Memory B cell (primary cell): ENCODE measurements at regions not wholly inside any gene's neighbourhood (a gene's known extent, or its start where the extent isn't known, plus 50 kb on each side); places are given as distances from the start of the nearest gene placed in this dataset.

ENCODE experiments used
- ATAC-seq: fragments of 150-1000 bp; cut with Tn5 transposase; 2 replicates; pipeline ENCODE4 v1.10.0; 2021; ENCODE audit warnings: low read depth, mild to moderate bottlenecking, moderate library complexity
- DNase-seq, 2 donors: peaks; one replicate each; pipeline ENCODE4 v3.0.0; 2022; ENCODE audit warnings: low spot score in 2 of 2
- H3K27ac Mint-ChIP-seq: one replicate; pipeline ENCODE4 v1.8.0; 2022; ENCODE audit warnings: mild to moderate bottlenecking, moderate library complexity, mixed read lengths
- H3K27me3 Mint-ChIP-seq: one replicate; pipeline ENCODE4 v1.8.0; 2022; ENCODE audit warnings: mixed read lengths
- H3K36me3 Mint-ChIP-seq: one replicate; pipeline ENCODE4 v1.8.0; 2022; ENCODE audit warnings: mild to moderate bottlenecking, mixed read lengths
- H3K4me1 Mint-ChIP-seq: one replicate; pipeline ENCODE4 v1.8.0; 2022; ENCODE audit warnings: mixed read lengths
- H3K4me3 Mint-ChIP-seq: one replicate; pipeline ENCODE4 v1.8.0; 2022; ENCODE audit warnings: mild to moderate bottlenecking, moderate library complexity, mixed read lengths
- H3K9me3 Mint-ChIP-seq: one replicate; pipeline ENCODE4 v1.8.0; 2022; ENCODE audit warnings: mixed read lengths

DNA sequence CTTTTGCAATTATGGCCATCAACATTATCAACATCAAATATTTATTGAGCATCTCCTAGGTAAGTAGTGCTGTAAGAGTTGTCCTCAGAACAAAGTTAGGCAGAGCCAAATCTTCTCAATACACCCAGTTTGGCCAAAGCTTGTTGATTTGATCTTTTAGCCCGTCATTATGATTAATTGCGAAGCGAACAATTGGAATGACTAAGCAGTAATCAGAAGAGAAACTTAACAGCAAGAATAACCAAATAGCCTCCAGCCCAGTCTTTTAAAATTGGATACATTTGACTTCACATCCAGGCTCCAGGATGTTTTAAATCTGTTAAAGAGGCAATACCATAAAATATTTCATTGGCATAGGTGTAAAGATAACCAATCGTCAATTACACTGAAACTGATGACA lies 1156.0 kb downstream of the OLFM4 start:
- H3K9me3 Mint-ChIP-seq: peaks cover 11% of the 10 kb centered on the region
- H3K4me3 Mint-ChIP-seq: no peak overlapping the region
- no peaks in the 10 kb centered on the region for H3K27me3 Mint-ChIP-seq
- DNase-seq (no peak), ATAC-seq (no peak)
- H3K27ac Mint-ChIP-seq: no peak overlapping the region
- H3K36me3 Mint-ChIP-seq: no peaks in the 10 kb centered on the region
- H3K4me1 Mint-ChIP-seq: no peaks in the 10 kb centered on the region

GRCh38 chr13:54185101-54185500 lies 1156.5 kb downstream of the OLFM4 start:
- DNase-seq: no peak
- no peaks in the 10 kb centered on the region for H3K36me3 Mint-ChIP-seq

GRCh38 chr13:54185785-54186184 lies 1157.2 kb downstream of the OLFM4 start:
- no peaks in the 10 kb centered on the region for H3K4me1 Mint-ChIP-seq
- H3K27me3 Mint-ChIP-seq: no peaks in the 10 kb centered on the region
- no peak overlapping the region for H3K27ac Mint-ChIP-seq
- DNase-seq (no peak), ATAC-seq (no peak)
- H3K36me3 Mint-ChIP-seq: no peaks in the 10 kb centered on the region
- no peak overlapping the region for H3K4me3 Mint-ChIP-seq
- H3K9me3 Mint-ChIP-seq: peaks cover 13% of the 10 kb centered on the region

More at GRCh38 chr13:54185101-54185500, 1156.5 kb downstream of the OLFM4 start:
- H3K27me3 Mint-ChIP-seq: no peaks in the 10 kb centered on the region
- H3K27ac Mint-ChIP-seq: no peak overlapping the region
- no peak for ATAC-seq
- no peaks in the 10 kb centered on the region for H3K4me1 Mint-ChIP-seq
- no peak overlapping the region for H3K4me3 Mint-ChIP-seq
- peaks cover 12% of the 10 kb centered on the region for H3K9me3 Mint-ChIP-seq

- Mint-ChIP-seq H3K4me1 (no peaks in the 10 kb centered on the region), H3K4me3 (no peak overlapping the region), H3K27me3 (no peaks in the 10 kb centered on the region), H3K36me3 (no peaks in the 10 kb centered on the region), H3K9me3 (peaks cover 13% of the 10 kb centered on the region), H3K27ac (no peak overlapping the region)
- no peak for DNase-seq
- ATAC-seq: no peak
Measured at GRCh38 chr13:54187461-54187860, 1158.8 kb downstream of the OLFM4 start.

DNA sequence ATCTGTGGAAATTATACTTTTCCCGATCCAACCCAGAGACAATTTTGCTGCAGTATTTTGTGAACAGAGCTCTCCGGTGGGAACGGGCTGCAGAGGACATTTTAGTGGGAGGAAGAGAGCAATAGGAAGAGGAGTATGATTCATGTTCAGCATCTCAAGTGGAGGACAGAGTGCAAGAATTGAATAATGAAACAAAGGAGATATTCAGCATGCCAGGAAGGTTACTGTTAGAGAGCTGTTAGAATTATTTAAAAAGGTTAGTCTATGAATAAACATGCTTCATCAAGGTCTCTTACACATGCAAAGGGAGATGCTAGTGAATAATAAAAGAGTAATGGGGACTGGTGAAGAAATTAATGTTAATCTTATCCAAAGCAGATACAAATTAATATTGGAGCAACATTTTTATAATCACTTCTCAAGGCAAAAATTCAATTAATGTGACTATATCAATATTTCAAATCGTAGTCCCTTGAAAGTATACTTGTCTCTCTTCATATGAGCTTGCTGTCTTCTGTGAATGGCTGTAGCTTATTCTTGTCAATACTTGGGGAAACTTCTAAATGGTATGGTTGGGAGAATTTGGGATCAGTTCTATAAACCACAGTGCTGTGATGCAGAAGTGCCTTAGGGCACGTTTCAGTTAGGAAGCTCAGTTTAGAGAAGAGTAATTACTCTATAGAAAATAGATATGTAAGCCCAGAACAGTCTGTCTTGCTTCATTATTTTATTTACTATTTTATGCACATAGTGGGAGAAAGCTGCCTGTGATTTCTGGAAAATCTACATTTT lies 1165.8 kb downstream of the OLFM4 start:
- ATAC-seq: no peak

GRCh38 chr13:54196684-54197083 lies 1168.1 kb downstream of the OLFM4 start:
- H3K36me3 Mint-ChIP-seq: no peaks in the 10 kb centered on the region
- DNase-seq (no peak), ATAC-seq (no peak)
- H3K27me3 Mint-ChIP-seq: no peaks in the 10 kb centered on the region
- no peak overlapping the region for H3K27ac Mint-ChIP-seq
- no peak overlapping the region for H3K4me3 Mint-ChIP-seq
- peaks cover 12% of the 10 kb centered on the region for H3K9me3 Mint-ChIP-seq
- no peaks in the 10 kb centered on the region for H3K4me1 Mint-ChIP-seq

More for the DNA sequence above, 1165.8 kb downstream of the OLFM4 start:
- no peak for DNase-seq
- H3K27me3 Mint-ChIP-seq: no peaks in the 10 kb centered on the region
- H3K4me1 Mint-ChIP-seq: no peaks in the 10 kb centered on the region
- H3K9me3 Mint-ChIP-seq: peaks cover 14% of the 10 kb centered on the region
- H3K4me3 Mint-ChIP-seq: no peak overlapping the region
- H3K36me3 Mint-ChIP-seq: no peaks in the 10 kb centered on the region
- no peak overlapping the region for H3K27ac Mint-ChIP-seq

DNA sequence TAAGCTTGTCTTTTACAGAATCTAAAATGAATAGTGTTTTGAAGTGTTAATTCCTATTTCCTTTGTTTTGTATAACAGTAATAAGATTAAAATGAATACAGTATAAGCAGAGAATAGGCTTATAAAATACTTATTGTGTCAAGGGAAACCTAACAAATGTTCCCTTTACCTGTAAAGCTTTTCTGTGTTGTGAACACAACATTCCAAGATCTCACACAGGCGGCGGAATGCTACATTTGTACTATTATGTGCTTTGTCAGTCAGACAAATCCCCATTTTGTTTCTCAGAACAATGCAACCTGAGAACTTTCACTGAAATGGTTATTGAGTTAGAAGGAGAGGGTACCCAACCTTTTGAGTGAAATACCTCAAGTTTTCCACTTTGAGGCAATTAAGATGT lies 1170.3 kb downstream of the OLFM4 start:
- H3K4me1 Mint-ChIP-seq: no peaks in the 10 kb centered on the region
- no peak for ATAC-seq
- H3K4me3 Mint-ChIP-seq: no peak overlapping the region
- H3K27ac Mint-ChIP-seq: no peak overlapping the region
- no peak for DNase-seq
- peaks cover 15% of the 10 kb centered on the region for H3K9me3 Mint-ChIP-seq
- H3K36me3 Mint-ChIP-seq: no peaks in the 10 kb centered on the region
- H3K27me3 Mint-ChIP-seq: no peaks in the 10 kb centered on the region

GRCh38 chr13:54206626-54207025 lies 1178.0 kb downstream of the OLFM4 start:
- Mint-ChIP-seq H3K4me3 (no peak overlapping the region), H3K9me3 (peaks cover 8% of the 10 kb centered on the region), H3K27ac (no peak overlapping the region), H3K36me3 (no peaks in the 10 kb centered on the region), H3K27me3 (no peaks in the 10 kb centered on the region), H3K4me1 (no peaks in the 10 kb centered on the region)
- DNase-seq (no peak), ATAC-seq (no peak)

DNA sequence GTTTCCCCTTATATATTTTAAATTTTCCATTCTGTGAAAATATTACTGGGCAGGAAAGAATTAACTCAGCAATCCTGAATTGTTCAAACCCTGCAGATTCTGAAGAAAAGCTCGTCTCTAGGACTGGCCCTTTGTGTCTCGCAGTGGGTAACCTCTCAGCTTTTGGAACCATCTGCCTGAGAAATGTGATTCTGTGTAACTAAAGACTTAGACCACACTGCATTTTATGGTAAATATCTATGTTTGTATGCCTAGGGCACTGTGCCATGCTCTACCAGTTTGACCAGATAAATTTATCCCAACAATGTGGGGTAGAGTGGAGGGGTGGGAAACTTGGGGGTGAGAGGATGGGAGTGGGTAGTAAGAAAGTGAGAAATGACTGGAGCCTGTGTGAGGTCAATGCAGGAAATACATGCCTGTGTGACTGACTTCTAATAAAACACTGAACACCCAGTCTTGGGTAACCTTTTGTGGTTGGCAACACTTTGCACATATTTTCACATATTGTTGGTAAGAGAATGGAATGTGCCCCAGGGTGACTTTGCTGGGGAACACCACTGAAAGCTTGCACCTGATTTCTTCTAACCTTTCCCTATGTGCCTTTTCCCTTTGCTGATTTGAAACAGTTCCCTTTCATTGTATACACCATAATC lies 1181.9 kb downstream of the OLFM4 start:
- no peaks in the 10 kb centered on the region for H3K36me3 Mint-ChIP-seq
- no peak for ATAC-seq
- no peak overlapping the region for H3K27ac Mint-ChIP-seq
- H3K4me1 Mint-ChIP-seq: no peaks in the 10 kb centered on the region
- no peaks in the 10 kb centered on the region for H3K27me3 Mint-ChIP-seq
- H3K9me3 Mint-ChIP-seq: peaks cover 7% of the 10 kb centered on the region
- DNase-seq: no peak
- no peak overlapping the region for H3K4me3 Mint-ChIP-seq

DNA sequence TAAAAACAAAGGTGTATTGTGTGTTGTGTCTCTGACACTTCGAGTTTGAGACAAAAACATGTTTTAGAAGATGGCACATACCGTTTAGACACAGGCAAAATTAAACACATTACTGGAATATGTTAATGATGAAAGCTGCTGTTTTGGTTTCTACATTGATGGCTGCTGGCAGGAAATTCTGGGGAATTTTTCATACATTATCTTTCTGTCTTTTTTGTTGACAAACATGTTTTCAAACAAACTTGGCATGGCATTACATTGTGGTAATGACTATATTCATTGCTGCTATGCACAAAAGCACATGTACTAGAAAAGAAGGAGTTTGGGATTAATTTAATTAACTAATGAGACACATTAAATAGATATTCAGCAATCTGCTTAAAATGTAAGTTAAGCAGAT lies 1187.6 kb downstream of the OLFM4 start:
- H3K4me3 Mint-ChIP-seq: no peak overlapping the region
- H3K9me3 Mint-ChIP-seq: peaks cover 11% of the 10 kb centered on the region
- no peaks in the 10 kb centered on the region for H3K27me3 Mint-ChIP-seq

GRCh38 chr13:54226876-54227275 lies 1198.3 kb downstream of the OLFM4 start:
- ATAC-seq (no peak), DNase-seq (no peak)
- Mint-ChIP-seq H3K9me3 (peaks cover 9% of the 10 kb centered on the region), H3K4me1 (no peaks in the 10 kb centered on the region), H3K27me3 (no peaks in the 10 kb centered on the region), H3K36me3 (no peaks in the 10 kb centered on the region), H3K27ac (no peak overlapping the region), H3K4me3 (no peak overlapping the region)

More for the DNA sequence above, 1187.6 kb downstream of the OLFM4 start:
- no peak for DNase-seq
- H3K27ac Mint-ChIP-seq: no peak overlapping the region
- ATAC-seq: no peak
- H3K4me1 Mint-ChIP-seq: no peaks in the 10 kb centered on the region
- no peaks in the 10 kb centered on the region for H3K36me3 Mint-ChIP-seq

GRCh38 chr13:54232700-54233099 lies 1204.1 kb downstream of the OLFM4 start:
- no peaks in the 10 kb centered on the region for H3K36me3 Mint-ChIP-seq
- H3K9me3 Mint-ChIP-seq: peaks cover 4% of the 10 kb centered on the region
- H3K27ac Mint-ChIP-seq: no peak overlapping the region
- H3K4me3 Mint-ChIP-seq: no peak overlapping the region
- no peak for ATAC-seq
- DNase-seq: no peak
- H3K27me3 Mint-ChIP-seq: no peaks in the 10 kb centered on the region
- H3K4me1 Mint-ChIP-seq: no peaks in the 10 kb centered on the region

- Mint-ChIP-seq H3K27me3 (no peaks in the 10 kb centered on the region), H3K27ac (no peak overlapping the region), H3K4me3 (no peak overlapping the region), H3K4me1 (no peaks in the 10 kb centered on the region), H3K9me3 (peaks cover 2% of the 10 kb centered on the region), H3K36me3 (no peaks in the 10 kb centered on the region)
- ATAC-seq (no peak), DNase-seq (no peak)
Measured at GRCh38 chr13:54234607-54235006, 1206.0 kb downstream of the OLFM4 start.

GRCh38 chr13:54241719-54242118 lies 1213.1 kb downstream of the OLFM4 start:
- H3K27ac Mint-ChIP-seq: no peak overlapping the region
- H3K9me3 Mint-ChIP-seq: peaks cover 8% of the 10 kb centered on the region
- ATAC-seq: no peak
- no peak overlapping the region for H3K4me3 Mint-ChIP-seq
- H3K4me1 Mint-ChIP-seq: no peaks in the 10 kb centered on the region
- DNase-seq: no peak
- H3K27me3 Mint-ChIP-seq: no peaks in the 10 kb centered on the region
- H3K36me3 Mint-ChIP-seq: no peaks in the 10 kb centered on the region

DNA sequence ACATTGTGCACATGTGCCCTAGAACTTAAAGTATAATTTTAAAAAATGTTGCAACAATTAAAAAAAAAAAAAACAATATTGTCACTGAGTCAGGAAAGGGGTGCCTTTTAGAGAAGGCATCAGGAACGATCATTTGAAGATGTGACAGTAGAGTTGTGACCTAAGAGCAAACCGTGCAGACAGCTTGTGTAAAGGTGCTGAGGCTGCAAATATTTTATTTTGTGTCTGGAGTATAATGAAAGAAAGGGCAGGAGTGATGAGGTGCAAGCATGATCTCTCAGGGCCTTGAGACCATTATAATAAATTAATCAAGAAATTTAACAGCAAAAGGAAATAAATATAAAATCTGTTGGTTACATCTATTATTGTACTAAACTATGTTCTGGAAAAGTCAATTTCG lies 1219.7 kb downstream of the OLFM4 start:
- ATAC-seq (no peak), DNase-seq (no peak)
- Mint-ChIP-seq H3K27ac (no peak overlapping the region), H3K4me1 (no peaks in the 10 kb centered on the region), H3K9me3 (peaks cover 8% of the 10 kb centered on the region), H3K36me3 (no peaks in the 10 kb centered on the region), H3K27me3 (no peaks in the 10 kb centered on the region), H3K4me3 (no peak overlapping the region)
